ENCODE measurements at regions not wholly inside any gene's neighbourhood (a gene's known extent, or its start where the extent isn't known, plus 50 kb on each side); places are given as distances from the start of the nearest gene placed in this dataset.
"Not testable (repeated sequence)": the region's sequence is repeated elsewhere in the genome, so short reads cannot be mapped to it uniquely, and the experiment has no call there.

DNA sequence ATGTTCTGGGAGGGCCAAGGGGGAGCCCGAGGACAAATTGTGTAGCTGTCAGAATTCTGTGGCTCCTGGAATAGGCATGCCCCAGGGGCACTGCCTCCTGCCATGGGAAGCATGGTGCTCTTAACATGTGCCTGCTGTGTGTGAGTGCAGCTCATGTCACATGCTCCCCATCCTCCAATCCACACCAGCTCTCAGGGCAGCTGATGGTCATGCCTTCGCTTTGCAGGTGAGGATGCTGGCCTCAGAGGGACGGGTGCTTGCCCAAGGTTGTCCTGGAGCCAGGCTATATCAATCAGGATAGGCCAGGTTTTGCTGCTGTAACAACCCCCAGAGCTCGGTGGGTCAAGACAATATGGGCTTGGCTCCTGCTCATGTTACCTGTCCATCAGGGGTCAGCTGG is 303.4 kb downstream of the RPS24 start:
- H3K4me3 ChIP-seq (ENCODE audit: low read depth, low read length) = no peak overlapping the region
- no peak for DNase-seq (ENCODE audit: low read depth)
- TF ChIP-seq, protein P1, sequence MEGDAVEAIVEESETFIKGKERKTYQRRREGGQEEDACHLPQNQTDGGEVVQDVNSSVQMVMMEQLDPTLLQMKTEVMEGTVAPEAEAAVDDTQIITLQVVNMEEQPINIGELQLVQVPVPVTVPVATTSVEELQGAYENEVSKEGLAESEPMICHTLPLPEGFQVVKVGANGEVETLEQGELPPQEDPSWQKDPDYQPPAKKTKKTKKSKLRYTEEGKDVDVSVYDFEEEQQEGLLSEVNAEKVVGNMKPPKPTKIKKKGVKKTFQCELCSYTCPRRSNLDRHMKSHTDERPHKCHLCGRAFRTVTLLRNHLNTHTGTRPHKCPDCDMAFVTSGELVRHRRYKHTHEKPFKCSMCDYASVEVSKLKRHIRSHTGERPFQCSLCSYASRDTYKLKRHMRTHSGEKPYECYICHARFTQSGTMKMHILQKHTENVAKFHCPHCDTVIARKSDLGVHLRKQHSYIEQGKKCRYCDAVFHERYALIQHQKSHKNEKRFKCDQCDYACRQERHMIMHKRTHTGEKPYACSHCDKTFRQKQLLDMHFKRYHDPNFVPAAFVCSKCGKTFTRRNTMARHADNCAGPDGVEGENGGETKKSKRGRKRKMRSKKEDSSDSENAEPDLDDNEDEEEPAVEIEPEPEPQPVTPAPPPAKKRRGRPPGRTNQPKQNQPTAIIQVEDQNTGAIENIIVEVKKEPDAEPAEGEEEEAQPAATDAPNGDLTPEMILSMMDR (conservative IDR thresholded peaks at IDR 0.05; ENCODE audit: low read depth, low read length) = no peak

DNA sequence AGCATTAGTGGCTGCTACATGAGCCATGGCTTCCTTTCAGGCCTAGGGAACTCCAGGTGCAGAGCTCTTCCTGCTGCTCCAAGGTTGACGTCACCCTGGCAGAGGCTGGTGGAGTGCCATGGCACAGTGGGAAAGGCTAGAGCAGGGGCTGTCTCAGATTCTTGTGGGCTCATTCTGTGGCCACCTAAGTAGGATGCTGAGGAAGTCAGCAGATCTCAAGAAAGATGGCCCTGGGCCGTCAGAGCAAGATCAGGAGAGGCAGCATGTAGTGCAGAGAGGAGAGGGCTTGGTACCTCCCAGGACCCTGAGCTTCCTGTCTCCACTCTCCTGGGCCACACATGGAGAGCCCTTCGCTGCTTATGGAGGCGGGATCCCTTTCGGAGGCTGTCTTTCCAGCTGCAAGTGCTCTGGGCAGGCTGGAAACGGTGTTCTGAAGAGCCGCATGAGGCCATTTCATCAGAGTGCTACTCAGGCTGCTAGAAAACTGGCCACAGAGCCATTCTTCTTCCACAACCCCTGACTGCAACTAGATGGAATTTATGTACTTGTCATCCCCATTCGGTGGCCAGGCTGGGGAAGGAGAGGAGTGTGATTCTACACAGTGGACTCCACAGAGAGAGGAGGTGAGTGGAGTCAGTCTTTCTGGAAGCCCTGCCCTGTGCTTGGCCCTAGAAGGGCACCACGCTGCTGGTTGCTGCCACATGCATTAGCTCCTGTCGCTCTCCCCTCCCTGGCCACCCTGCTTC is 304.2 kb downstream of the RPS24 start:
- DNase-seq (ENCODE audit: low read depth) = no peak
- H3K4me3 ChIP-seq (ENCODE audit: low read depth, low read length) = no peak overlapping the region
- TF ChIP-seq, protein P1 (conservative IDR thresholded peaks at IDR 0.05; ENCODE audit: low read depth, low read length) = no peak

- no peak overlapping the region for H3K4me3 ChIP-seq (ENCODE audit: low read depth, low read length)
- TF ChIP-seq, protein P1 (conservative IDR thresholded peaks at IDR 0.05; ENCODE audit: low read depth, low read length) = no peak
- DNase-seq (ENCODE audit: low read depth) = no peak
Measured at GRCh38 chr10:78338717-78339116, 305.1 kb downstream of the RPS24 start.

DNA sequence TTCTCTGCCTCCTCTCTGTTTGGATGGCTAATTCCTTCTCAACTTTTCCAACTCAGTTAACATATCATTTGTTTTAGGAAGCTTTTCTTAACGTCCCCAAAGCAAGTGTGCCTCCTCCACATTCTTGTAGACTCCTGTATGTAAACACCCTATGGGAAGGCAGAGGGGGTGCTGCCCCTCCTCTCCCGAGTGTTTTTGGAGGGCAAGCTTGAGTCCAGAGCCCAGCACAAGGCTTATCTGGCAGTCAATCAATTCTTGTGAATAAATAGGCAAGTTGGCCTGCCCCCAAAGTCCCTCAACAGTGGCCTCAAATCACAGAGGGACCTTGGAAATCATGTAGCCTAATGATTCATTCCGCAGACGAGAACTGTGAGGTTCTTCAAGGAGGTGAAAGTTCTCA is 305.6 kb downstream of the RPS24 start:
- TF ChIP-seq, protein P1 (conservative IDR thresholded peaks at IDR 0.05; ENCODE audit: low read depth, low read length) = no peak
- no peak overlapping the region for H3K4me3 ChIP-seq (ENCODE audit: low read depth, low read length)
- no peak for DNase-seq (ENCODE audit: low read depth)

DNA sequence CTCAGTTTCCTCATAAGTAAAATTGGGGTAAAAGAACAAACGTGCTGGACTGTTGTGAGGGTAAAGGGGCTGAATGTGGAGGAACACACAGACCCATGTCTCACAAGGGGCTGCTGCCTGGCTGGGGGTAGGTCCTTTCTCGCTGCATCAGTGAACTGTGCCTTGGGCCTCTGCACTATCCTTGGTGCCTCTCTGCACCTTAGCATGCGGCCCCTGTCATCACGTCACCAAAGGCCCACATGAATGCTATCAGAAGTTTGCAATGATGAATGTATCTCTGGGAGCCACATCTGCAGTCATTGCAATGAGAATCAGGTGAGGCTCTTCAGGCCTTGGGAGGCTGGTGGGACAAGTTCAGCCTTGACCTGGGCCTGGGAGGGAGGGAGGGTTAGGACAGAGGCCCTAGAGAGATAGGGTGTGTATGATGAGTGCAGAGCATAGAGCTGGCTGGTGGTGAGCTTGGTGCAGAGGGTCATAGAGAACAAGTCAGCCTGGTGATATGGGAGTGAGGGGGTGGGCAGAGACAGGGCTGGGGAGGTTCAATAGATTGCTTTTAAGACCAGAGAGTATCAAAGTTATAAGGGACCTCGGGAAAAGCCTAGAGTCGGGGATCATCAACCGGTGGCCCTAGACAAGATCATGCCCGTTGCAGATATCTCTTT is 308.4 kb downstream of the RPS24 start:
- TF ChIP-seq, protein P1 (conservative IDR thresholded peaks at IDR 0.05; ENCODE audit: low read depth, low read length) = no peak
- H3K4me3 ChIP-seq (ENCODE audit: low read depth, low read length) = no peak overlapping the region
- DNase-seq (ENCODE audit: low read depth) = no peak

DNA sequence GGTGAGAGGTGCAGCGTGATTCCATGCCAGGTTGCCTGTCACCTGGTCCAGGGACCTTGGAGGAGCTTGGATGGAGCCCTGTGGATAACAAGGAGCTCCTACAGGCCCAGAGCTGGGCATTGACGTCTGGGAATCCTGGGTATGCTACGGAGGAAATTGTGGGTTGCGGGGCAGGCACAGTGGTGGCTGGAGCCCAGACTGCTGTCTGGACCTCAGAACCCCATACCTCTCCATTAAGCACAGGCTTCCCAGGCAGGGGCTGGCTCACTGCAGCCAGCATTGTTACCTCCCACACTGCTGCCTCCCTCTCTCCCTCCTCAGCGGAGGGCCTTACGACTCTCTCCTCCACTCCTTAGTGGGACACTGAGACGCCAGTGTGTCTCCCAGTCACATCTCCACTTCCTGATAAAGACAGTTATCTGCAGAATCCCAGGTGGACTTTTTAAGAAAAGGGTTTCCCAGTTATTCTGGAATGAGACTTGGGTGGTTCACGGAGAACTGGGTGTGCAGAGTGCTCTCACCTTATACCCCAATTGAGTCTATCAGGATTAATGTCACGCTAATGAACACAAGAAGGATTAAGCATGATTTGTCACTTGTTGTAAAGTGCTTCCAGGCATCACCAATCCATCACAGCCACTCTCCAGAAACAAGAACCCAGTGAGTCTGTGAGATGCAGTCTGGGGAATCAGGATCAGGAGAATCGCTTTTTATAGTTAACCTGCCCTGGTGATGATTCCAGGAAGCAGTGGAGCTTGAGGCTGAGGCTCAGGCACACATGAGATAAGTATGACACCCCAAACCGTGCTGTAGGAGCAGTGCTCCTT is 309.4 kb downstream of the RPS24 start:
- no peak overlapping the region for H3K4me3 ChIP-seq (ENCODE audit: low read depth, low read length)
- DNase-seq (ENCODE audit: low read depth) = no peak
- TF ChIP-seq, protein P1 (conservative IDR thresholded peaks at IDR 0.05; ENCODE audit: low read depth, low read length) = no peak

DNA sequence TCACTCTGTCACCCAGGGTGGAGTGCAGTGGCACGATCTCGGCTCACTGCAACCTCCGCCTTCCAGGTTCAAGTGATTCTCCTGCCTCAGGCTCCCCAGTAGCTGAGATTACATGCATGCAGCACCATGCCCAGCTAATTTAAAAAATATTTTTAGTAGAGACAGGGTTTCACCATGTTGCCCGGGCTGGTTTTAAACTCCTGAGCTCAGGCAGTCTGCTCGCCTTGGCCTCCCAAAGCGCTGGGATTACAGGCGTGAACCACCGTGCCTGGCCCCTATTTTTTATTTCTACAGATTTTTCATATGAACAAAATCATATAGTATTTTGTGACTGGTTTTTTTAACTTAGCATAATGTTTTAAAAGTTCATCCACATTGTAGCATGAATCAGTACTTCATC is 310.6 kb downstream of the RPS24 start:
- DNase-seq (ENCODE audit: low read depth); H3K4me3 ChIP-seq (ENCODE audit: low read depth, low read length): not testable (repeated sequence)

DNA sequence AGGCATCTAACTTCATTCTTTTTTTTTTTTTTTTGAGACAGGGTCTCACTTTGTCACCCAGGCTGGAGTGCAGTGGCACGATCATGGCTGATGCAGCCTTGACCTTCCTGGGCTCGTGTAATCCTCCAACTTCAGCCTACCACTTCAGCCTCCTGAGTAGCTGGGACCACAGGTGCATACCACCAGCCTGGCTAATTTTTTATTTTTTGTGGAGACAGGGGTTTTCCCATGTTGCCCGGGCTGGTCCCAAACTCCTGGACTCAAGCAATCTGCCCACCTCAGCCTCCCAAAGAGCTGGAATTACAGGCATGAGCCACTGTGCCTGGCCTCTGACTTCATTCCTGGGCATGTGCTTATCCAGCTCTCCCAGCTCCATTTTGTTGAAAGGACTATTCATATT is 311.9 kb downstream of the RPS24 start:
- not testable (repeated sequence) for H3K4me3 ChIP-seq (ENCODE audit: low read depth, low read length); DNase-seq (ENCODE audit: low read depth)

All from epithelial cell of proximal tubule (primary cell).